GM23248 (cell line): ENCODE measurements at regions not wholly inside any gene's neighbourhood (a gene's known extent, or its start where the extent isn't known, plus 50 kb on each side); places are given as distances from the start of the nearest gene placed in this dataset.

Source experiments
- DNase-seq: peaks from one replicate; pipeline ENCODE4 v3.0.0-alpha.2; 2015
- H2AFZ ChIP-seq: fragments of 200-600 bp; sonication (generic); 2 replicates; pipeline ENCODE4 v1.6.1; 2016; ENCODE audit warnings: antibody characterized with exemption
- H3F3A ChIP-seq: fragments of 200-600 bp; sonication (generic); 2 replicates; pipeline ENCODE4 v1.6.1; 2016; ENCODE audit warnings: mild to moderate bottlenecking, antibody characterized with exemption, mixed run types; ENCODE audit not compliant: insufficient read depth
- H3K27ac ChIP-seq: fragments of 200-600 bp; sonication (generic); 2 replicates; pipeline ENCODE4 v1.5.1; 2016; ENCODE audit warnings: mild to moderate bottlenecking
- H3K27me3 ChIP-seq: fragments of 200-600 bp; sonication (generic); replicated peaks from 2 replicates; pipeline ENCODE4 v1.6.1; 2016; ENCODE audit warnings: mild to moderate bottlenecking; ENCODE audit not compliant: insufficient read depth
- H3K36me3 ChIP-seq: fragments of 200-600 bp; sonication (generic); 2 replicates; pipeline ENCODE4 v1.6.1; 2016; ENCODE audit warnings: low read depth, mild to moderate bottlenecking
- H3K4me1 ChIP-seq: fragments of 200-600 bp; sonication (generic); 2 replicates; pipeline ENCODE4 v1.6.1; 2016; ENCODE audit warnings: mild to moderate bottlenecking; ENCODE audit not compliant: insufficient read depth
- H3K4me2 ChIP-seq: fragments of 200-600 bp; sonication (generic); one replicate; pipeline ENCODE4 v1.6.1; 2016; ENCODE audit warnings: mild to moderate bottlenecking; ENCODE audit not compliant: unreplicated experiment
- H3K4me3 ChIP-seq: fragments of 200-600 bp; sonication (generic); 2 replicates; pipeline ENCODE4 v1.5.1; 2016; ENCODE audit warnings: mild to moderate bottlenecking
- H3K79me2 ChIP-seq: fragments of 200-600 bp; sonication (generic); 2 replicates; pipeline ENCODE4 v1.6.1; 2016; ENCODE audit warnings: mild to moderate bottlenecking; ENCODE audit not compliant: insufficient read depth
- H3K9ac ChIP-seq: fragments of 200-600 bp; sonication (generic); 2 replicates; pipeline ENCODE4 v1.6.1; 2016; ENCODE audit warnings: mild to moderate bottlenecking
- H3K9me2 ChIP-seq: fragments of 200-600 bp; sonication (generic); 2 replicates; pipeline ENCODE4 v1.6.1; 2016; ENCODE audit warnings: mixed run types, mild to moderate bottlenecking, moderate library complexity; ENCODE audit not compliant: insufficient read depth
- H3K9me3 ChIP-seq: fragments of 200-600 bp; sonication (generic); one replicate; pipeline ENCODE4 v1.6.1; 2017; ENCODE audit warnings: low read depth
- H4K20me1 ChIP-seq: fragments of 200-600 bp; sonication (generic); 2 replicates; pipeline ENCODE4 v1.6.0; 2016; ENCODE audit not compliant: insufficient read depth
- EZH2 ChIP-seq: fragments of 200-600 bp; sonication (generic); IDR thresholded peaks from 2 replicates; pipeline ENCODE4 v1.6.1; 2018; ENCODE audit warnings: antibody characterized with exemption, mild to moderate bottlenecking; ENCODE audit not compliant: insufficient read depth, poor library complexity, severe bottlenecking
- EZH2phosphoT487 ChIP-seq: fragments of 200-600 bp; sonication (generic); IDR thresholded peaks from 2 replicates; pipeline ENCODE4 v1.6.1; 2018; ENCODE audit warnings: antibody characterized with exemption, moderate library complexity, mild to moderate bottlenecking, low read depth; ENCODE audit not compliant: insufficient read depth
- WGBS, 2 experiments: methylation state at CpG; one replicate each; pipeline ENCODE4 v1.1.6; 2015 to 2017; ENCODE audit warnings: low lambda C conversion rate in 2 of 2, low coverage in 1 of 2; ENCODE audit errors: missing lambda C conversion rate in 2 of 2; 5-methylcytosine and 5-hydroxymethylcytosine counted together
- in situ Hi-C: fragments of 300-500 bp; cut with MboI; formaldehyde crosslinking; loops from 2 replicates; pipeline ENCODE4 v1.15.0; 2020

- 81 to 87% methylated on average over 5 of the region's 5 CpGs for WGBS, 2 experiments
- no peak for DNase-seq
- Histone ChIP-seq H3K27me3 (0 out of 2 replicates have a peak, but pooled peaks cover 8% of the 10 kb centered on the region), H3K9me2 (no peaks in the 10 kb centered on the region; the same call in 1 of the 2 replicates), H3K9ac (no peak overlapping the region), H3K9me3 (no peaks in the 10 kb centered on the region), H3K36me3 (no peaks in the 10 kb centered on the region), H3K4me3 (no peak overlapping the region), H4K20me1 (no peaks in the 10 kb centered on the region), H3K4me2 (no peak overlapping the region), H3K27ac (no peak overlapping the region), H3F3A (no peaks in the 10 kb centered on the region), H3K4me1 (no peaks in the 10 kb centered on the region), H2AFZ (no peak overlapping the region), H3K79me2 (no peaks in the 10 kb centered on the region)
- in situ Hi-C loops, result no loop called here
- no peak for TF ChIP-seq EZH2phosphoT487
- no peak for TF ChIP-seq EZH2
Measured at GRCh38 chr9:80881940-80882339, 807.4 kb downstream of the TLE1 start.

DNA sequence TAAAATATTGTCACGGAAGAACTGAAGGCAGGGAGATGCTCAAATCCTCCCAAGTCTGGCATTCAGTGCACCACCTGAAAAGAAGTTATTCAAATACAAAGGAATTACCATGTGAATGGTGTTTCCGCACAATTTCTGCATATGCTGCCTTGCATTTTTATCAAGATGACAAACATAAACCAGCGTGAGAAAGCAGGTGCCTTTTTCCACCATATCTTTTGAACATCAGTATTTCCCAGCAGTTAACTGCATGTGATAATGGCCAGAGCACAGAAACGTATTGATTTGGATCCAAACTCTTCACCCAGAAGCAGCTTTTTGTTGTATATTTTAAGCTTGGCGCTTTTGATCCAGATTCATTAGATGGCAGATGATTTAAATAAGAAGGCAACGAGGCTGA is 808.0 kb downstream of the TLE1 start:
- Histone ChIP-seq H3K9me2 (no peaks in the 10 kb centered on the region; the same call in 1 of the 2 replicates), H3K79me2 (no peaks in the 10 kb centered on the region), H3K9ac (no peak overlapping the region), H3K27me3 (0 out of 2 replicates have a peak, but pooled peaks cover 8% of the 10 kb centered on the region), H3F3A (no peaks in the 10 kb centered on the region), H3K4me1 (no peaks in the 10 kb centered on the region), H4K20me1 (no peaks in the 10 kb centered on the region), H3K9me3 (no peaks in the 10 kb centered on the region), H3K4me3 (no peak overlapping the region), H2AFZ (no peak overlapping the region), H3K27ac (no peak overlapping the region), H3K4me2 (no peak overlapping the region), H3K36me3 (no peaks in the 10 kb centered on the region)
- in situ Hi-C loops, result no loop called here
- DNase-seq, result no peak
- TF ChIP-seq EZH2phosphoT487, result no peak
- TF ChIP-seq EZH2, result no peak
- WGBS, 2 experiments, result 76 to 80% methylated on average over 6 of the region's 6 CpGs

- Histone ChIP-seq H3K79me2 (no peaks in the 10 kb centered on the region), H3K36me3 (no peaks in the 10 kb centered on the region), H3K9me2 (no peaks in the 10 kb centered on the region; the same call in 1 of the 2 replicates), H3K27me3 (peaks cover 8% of the 10 kb centered on the region; the same call in 1 of the 2 replicates), H3K9me3 (no peaks in the 10 kb centered on the region), H3F3A (peaks cover 4% of the 10 kb centered on the region), H3K4me1 (0 out of 2 replicates have a peak, but pooled peaks cover 2% of the 10 kb centered on the region), H3K4me3 (no peak overlapping the region), H3K4me2 (no peak overlapping the region), H3K27ac (no peak overlapping the region), H2AFZ (no peak overlapping the region), H3K9ac (no peak overlapping the region), H4K20me1 (no peaks in the 10 kb centered on the region)
- TF ChIP-seq EZH2phosphoT487 (no peak), EZH2 (no peak)
- DNase-seq, result no peak
- WGBS, 2 experiments, result 28 to 43% methylated on average over 2 of the region's 2 CpGs
- in situ Hi-C loops, result no loop called here
Measured at GRCh38 chr9:80878556-80878955, 810.8 kb downstream of the TLE1 start.

DNA sequence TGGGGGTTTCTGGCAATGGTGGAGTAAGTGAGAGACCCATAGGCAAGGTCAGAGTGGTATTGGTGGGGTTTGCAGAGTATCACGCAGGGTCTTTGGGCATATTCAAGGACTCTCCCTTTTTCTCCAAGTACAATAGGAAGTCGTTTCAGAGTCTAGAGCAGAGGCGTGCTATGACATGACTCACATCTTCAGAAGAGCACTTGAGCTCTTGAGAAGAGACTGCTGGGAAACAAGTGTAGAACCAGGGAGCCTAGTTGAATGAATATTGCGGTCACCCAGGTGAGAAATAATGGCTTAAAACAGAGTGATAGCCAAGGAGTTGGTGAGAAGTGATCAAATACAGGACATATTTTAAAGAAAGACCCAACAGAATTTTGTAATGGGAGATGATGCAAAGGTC is 813.4 kb downstream of the TLE1 start:
- no peaks in the 10 kb centered on the region for H4K20me1 ChIP-seq
- peaks cover 4% of the 10 kb centered on the region for H3F3A ChIP-seq
- TF ChIP-seq EZH2phosphoT487, result no peak
- no peak for TF ChIP-seq EZH2
- no peak overlapping the region for H3K4me3 ChIP-seq
- H3K79me2 ChIP-seq, result no peaks in the 10 kb centered on the region
- no peaks in the 10 kb centered on the region; the same call in 1 of the 2 replicates for H3K9me2 ChIP-seq
- no peaks in the 10 kb centered on the region for H3K9me3 ChIP-seq
- no peak overlapping the region for H3K9ac ChIP-seq
- DNase-seq, result no peak
- 0 out of 2 replicates have a peak, but pooled peaks cover 5% of the 10 kb centered on the region for H3K4me1 ChIP-seq
- WGBS, 2 experiments, result 82 to 89% methylated on average over 4 of the region's 4 CpGs
- no peaks in the 10 kb centered on the region for H3K36me3 ChIP-seq
- no peak overlapping the region for H3K4me2 ChIP-seq
- in situ Hi-C loops, result no loop called here
- H3K27ac ChIP-seq, result no peak overlapping the region
- H2AFZ ChIP-seq, result no peak overlapping the region
- peaks cover 4% of the 10 kb centered on the region; the same call in 1 of the 2 replicates for H3K27me3 ChIP-seq
